Activated CD4-positive, alpha-beta T cell treated with anti-CD3 and anti-CD28 coated beads, Interleukin-2, amount 50 U/mL, for 16 hours (primary cell): ENCODE measurements at regions not wholly inside any gene's neighbourhood (a gene's known extent, or its start where the extent isn't known, plus 50 kb on each side); places are given as distances from the start of the nearest gene placed in this dataset.
"Not testable (repeated sequence)": the region's sequence is repeated elsewhere in the genome, so short reads cannot be mapped to it uniquely, and the experiment has no call there.

ENCODE experiments used
- DNase-seq: peaks from one replicate; pipeline ENCODE4 v3.0.0-alpha.2; 2020

DNA sequence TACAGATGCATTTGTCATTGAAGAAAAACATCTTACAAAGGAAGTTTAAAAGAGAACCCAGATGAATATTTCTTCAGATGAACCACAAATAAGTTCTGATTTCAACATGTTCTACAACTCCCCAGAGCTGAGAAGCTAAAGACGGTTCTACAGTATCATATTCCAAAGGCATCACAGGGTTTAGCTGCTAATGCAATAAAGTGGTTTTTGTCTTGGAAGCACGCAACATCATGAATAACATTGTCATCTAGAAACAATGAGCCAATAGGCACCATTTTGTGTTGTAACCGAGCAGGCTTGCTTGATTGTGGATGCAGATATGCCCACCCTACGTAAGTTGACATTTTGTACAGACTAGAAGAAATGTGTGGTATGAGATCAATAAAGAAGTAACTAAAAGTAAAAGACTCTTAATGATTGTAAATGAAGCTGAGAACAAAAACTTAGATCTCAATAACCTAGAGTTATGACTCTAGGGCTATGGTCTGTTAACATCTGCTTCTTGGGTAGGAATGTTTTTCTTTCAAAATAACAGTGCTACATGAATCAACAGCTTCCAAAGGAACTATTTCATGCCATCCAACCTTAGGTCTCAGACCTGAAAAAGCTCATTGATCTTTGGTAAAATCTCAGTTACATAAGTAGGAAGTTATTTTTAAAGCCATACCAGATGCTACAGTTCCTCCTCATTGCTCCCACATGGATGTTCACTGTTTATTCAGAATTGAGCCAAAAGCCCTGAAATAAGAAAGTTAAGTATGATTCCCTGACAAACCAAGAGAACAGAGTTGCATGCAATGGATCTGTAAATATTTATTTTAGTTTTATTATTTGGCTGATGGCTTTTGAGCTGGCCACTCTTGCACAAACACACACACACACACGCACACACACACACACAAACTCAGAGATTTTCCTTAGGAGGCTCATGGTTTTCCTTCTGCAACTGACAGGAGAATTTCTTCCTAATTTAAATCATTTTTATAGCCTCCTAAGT is 118.7 kb upstream of the SLCO6A1 start:
- no peak for DNase-seq

DNA sequence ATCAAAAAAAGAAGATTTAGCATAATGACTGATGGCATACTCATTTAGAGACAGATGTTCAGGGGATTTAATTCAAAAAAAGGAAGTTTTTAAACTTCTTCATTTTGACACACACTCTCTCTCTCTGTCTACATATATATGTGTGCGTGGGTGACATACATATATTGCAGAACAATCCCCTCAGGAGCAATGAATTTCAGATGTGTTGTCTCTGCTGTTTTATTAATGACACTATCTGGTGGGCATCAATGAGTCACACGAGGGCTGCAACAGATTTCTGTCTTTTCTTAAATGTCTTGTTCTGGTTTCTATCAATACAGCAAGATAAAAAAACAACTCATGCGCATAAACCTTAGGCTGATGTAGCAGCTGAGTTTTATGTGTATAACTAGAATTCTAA is 123.5 kb upstream of the SLCO6A1 start:
- no peak for DNase-seq

DNA sequence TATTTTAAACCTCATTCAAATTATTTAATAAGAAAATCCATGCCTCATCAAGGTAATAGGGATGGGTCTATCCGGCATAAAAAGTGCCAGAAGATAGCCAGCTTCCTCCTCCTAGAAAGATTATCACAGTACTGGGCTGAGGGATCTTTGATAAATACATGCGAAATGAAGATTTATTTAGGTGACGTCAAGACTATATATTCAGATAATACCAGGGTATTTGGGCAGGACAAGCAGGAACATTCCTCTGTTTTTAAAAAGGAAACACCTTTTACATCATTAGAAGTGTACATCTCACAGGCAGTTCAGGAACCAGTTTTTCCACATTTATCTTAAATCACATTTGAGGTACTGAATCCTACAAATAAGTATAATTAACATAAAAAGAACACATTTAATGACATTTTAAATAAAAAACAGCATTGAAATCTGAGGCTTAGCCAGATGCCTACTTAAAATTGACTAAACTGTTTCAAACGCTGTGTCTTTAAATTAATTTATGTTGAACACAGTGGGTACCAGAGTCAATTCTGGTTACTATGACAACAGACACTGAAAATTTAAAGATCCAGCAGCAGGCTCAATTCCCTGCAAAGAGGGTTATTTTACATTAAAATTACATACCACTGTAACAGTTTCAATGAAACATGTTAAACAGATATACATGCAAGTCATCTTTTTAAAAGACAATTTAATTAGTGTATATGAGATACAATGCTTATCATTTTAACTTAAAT is 124.7 kb upstream of the SLCO6A1 start:
- no peak for DNase-seq

DNA sequence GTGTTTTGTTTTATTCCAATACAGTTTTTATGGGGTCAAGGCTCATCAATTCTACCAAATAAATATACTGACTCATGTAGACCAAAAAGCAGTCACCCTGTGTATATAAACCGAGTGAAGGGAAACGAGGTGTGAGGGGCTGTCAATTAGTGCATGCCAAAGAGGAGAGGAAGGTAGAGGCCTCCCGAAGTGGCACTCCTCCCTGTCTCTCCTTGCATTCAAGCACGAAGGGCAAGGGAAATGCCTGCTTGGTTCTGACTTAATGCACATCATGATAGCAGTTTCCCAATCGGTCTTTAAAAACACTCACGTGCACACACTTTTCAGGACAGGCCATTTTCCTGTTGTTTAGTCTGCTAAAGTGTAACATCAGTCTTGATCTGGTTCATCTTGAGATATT is 125.6 kb upstream of the SLCO6A1 start:
- no peak for DNase-seq

GRCh38 chr5:102625468-102625867 is 126.7 kb upstream of the SLCO6A1 start:
- no peak for DNase-seq

- no peak for DNase-seq
Observed at GRCh38 chr5:102625928-102626327, 127.1 kb upstream of the SLCO6A1 start.

- DNase-seq = no peak
Observed at GRCh38 chr5:102627315-102627714, 127.8 kb upstream of the PAM start.

DNA sequence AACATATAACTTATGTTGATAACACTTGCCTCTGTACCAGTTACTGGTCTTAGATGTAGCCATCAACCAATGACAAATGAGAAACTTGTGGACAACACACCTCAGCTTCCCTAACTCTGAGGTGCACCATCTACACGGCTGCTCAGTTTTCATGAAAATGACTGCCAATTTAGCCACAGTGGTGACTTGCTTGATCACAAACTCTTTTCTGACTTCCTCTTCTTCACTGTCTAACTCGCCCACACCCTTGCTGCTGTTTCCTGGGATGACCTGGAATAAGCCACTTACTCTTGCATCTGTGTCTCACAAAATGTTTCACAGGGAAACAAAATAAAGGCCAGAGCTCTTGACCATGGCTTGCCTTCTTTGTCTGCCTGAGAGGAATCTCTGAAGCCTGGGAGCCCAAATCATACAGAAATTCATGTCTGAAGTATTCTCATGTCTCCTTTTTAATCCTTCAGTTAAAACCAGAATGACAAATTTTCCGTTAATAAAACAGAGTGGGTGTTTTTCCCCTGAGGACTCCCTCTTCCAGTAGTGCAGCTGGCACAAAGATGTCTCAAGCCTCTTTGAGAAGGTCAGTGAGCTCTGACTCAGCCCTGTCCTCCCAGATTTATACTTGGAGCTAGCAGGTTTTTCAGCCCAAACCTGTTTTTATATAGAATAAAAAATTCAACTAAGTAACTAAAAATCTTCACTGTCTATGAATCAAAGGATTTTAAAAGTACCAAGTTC is 126.5 kb upstream of the PAM start:
- no peak for DNase-seq

- no peak for DNase-seq
Observed at GRCh38 chr5:102629827-102630605, 125.1 kb upstream of the PAM start.

DNA sequence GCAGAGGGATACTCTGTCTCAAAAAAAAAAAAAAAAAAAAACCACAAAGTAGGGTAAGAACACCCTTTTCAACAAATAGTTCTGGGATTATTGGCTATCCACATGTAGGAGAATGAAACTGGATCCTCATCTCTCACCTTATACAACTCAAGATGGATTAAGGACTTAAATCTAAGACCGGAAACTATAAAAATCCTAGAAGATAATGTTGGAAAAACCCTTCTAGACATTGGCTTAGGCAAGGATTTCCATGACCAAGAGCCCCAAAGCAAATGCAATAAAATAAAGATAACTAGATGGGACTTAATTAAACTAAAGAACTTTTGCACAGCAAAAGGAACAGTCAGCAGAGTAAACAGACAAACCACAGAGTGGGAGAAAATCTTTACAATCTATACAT is 119.7 kb upstream of the PAM start:
- DNase-seq = not testable (repeated sequence)

- DNase-seq = no peak
Observed at GRCh38 chr5:102638316-102638715, 116.8 kb upstream of the PAM start.

DNA sequence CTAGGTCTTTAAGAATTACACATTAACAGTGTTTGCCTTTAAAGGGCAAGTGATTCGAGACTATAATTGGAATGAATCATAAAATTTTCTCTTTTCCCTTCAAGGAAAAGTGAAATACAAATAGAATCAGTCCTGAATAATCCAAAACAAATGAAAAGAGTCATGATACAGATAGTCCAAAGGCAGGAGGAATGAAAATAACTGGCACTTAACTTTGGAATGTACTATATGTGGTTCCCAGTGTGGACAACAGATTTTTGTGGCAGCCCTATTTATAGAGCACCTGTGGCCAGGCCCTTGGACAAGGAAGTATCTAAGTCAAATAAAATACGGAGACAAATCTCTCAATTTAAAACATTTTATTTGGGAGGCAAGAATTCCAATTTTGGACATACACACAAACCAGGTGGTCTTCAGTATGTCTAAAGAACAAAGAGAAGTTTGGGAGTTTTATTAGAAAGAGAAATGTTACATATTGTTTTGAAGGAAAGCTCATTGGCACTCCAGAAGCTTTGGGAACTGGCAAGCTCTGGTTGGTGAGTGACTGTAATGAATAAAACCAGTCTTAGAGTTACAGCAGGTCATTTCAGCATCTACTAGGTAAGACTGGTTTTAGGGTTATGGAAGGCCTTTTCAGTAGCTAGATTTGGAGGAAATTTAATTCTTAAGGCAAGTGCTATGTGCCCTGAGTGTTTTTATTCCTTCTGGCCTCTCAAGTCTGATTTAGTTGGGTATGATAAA is 116.0 kb upstream of the PAM start:
- DNase-seq = no peak

DNA sequence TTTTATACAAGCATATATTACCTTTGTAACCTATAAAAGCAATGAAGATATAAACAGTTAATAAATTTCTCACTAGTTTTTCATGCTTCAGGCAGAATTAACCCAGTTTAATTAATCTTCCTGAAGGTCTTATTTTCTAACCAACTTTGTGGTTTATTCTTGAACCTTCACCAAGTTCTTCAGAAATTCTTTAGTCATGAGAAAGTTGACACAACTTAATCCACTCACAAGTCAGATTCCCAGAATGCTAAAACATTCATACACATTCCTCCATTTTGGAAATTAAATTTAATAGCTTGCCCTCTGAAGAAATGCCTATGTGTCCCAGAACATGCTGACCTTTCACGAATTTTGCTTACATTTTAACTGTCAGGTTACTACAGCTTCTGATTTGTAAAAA is 105.4 kb upstream of the PAM start:
- DNase-seq = no peak

GRCh38 chr5:102651466-102651865 is 103.6 kb upstream of the PAM start:
- DNase-seq = no peak

- DNase-seq = no peak
Observed at GRCh38 chr5:102654559-102655349, 100.4 kb upstream of the PAM start.

GRCh38 chr5:102659151-102659550 is 96.0 kb upstream of the PAM start:
- DNase-seq = no peak

- no peak for DNase-seq
Observed at GRCh38 chr5:102660111-102660510, 95.0 kb upstream of the PAM start.

GRCh38 chr5:102663749-102664530 is 91.2 kb upstream of the PAM start:
- no peak for DNase-seq

- no peak for DNase-seq
Observed at GRCh38 chr5:102664616-102665335, 90.3 kb upstream of the PAM start.
